ENCODE measurements at regions not wholly inside any gene's neighbourhood (a gene's known extent, or its start where the extent isn't known, plus 50 kb on each side); places are given as distances from the start of the nearest gene placed in this dataset.
"Not testable (repeated sequence)": the region's sequence is repeated elsewhere in the genome, so short reads cannot be mapped to it uniquely, and the experiment has no call there.

DNA sequence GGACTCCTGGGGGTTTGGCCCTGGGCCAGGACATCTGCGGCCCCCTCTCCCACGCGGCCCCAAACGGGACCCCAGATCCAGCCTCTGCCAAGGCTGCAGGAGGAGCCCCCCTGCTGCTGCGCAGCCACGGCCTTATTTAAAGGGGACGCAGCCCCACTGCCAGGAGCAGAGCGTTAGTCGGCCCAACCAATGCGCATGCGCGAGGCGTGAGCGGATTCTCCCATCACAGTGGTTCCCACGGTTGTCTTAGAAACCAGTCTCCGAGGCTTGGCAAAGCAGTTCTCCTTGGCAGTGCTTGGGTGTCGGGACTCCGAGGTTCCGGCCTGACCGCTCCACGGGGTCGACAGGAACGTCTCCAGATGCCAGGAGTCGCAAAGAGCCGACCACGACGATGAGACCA lies 288.3 kb upstream of the ZNF337 start:
- no peak for TF ChIP-seq CTCF (IDR thresholded peaks at IDR 0.05; ENCODE audit: unreplicated experiment in 3 of 3)

GRCh38 chr20:25982701-25983100 lies 286.0 kb upstream of the ZNF337 start:
- not testable (repeated sequence) for H3K4me3 Mint-ChIP-seq; H3K9me3 Mint-ChIP-seq; H3K36me3 Mint-ChIP-seq (ENCODE audit: low read depth); H3K27me3 Mint-ChIP-seq (ENCODE audit: low read depth); H3K4me1 Mint-ChIP-seq; H3K27ac Mint-ChIP-seq

More for the DNA sequence above, 288.3 kb upstream of the ZNF337 start:
- no peak overlapping the region for H3K4me3 Mint-ChIP-seq
- H3K36me3 Mint-ChIP-seq (ENCODE audit: low read depth), result no peaks in the 10 kb centered on the region
- H3K4me1 Mint-ChIP-seq, result no peaks in the 10 kb centered on the region
- peaks cover 2% of the 10 kb centered on the region for H3K9me3 Mint-ChIP-seq
- H3K27me3 Mint-ChIP-seq (ENCODE audit: low read depth), result no peaks in the 10 kb centered on the region
- H3K27ac Mint-ChIP-seq, result no peak overlapping the region

GRCh38 chr20:25978450-25979190 lies 282.0 kb upstream of the ZNF337 start:
- not testable (repeated sequence) for H3K27ac Mint-ChIP-seq; H3K27me3 Mint-ChIP-seq (ENCODE audit: low read depth); H3K36me3 Mint-ChIP-seq (ENCODE audit: low read depth); H3K4me3 Mint-ChIP-seq; H3K4me1 Mint-ChIP-seq; H3K9me3 Mint-ChIP-seq

DNA sequence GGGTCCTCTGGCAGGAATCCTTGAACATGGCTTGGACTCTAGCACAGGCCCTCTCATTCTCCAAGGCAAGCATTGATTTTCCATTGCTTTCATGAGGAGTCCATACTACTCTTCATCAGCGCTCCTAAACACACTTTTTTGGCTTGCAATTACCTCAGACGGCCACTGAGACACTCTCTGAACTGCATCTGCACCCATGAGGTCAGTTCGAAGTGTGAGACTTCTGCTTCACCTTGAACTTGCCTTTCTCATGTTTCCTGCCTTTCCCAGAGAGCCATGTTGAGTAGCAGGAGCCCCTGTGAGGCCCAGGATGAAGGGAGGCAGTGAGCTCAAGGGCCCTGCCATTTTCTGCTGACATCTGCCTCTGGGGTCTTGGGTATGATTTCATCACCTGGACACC lies 279.2 kb upstream of the ZNF337 start:
- not testable (repeated sequence) for H3K9me3 Mint-ChIP-seq; H3K4me1 Mint-ChIP-seq; H3K36me3 Mint-ChIP-seq (ENCODE audit: low read depth); H3K27ac Mint-ChIP-seq; H3K27me3 Mint-ChIP-seq (ENCODE audit: low read depth); H3K4me3 Mint-ChIP-seq

DNA sequence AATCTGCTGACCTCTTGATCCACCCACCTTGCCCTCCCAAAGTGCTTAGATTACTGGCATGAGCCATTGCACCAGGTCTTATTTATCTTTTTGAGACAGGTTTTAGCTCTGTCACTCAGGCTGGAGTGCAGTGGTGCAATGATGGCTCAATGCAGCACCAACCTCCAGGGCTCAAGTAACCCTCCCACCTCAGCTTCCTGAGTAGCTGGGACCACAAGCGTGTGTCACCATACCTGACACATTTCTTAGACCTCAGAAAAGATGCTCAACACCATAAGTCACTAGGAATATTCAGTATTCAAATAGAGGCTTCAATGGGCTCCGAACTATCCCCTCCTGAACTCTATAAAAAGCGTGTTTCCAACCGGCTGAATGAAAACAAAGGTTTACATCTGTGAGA lies 268.6 kb upstream of the ZNF337 start:
- not testable (repeated sequence) for H3K27ac Mint-ChIP-seq; H3K4me1 Mint-ChIP-seq; H3K36me3 Mint-ChIP-seq (ENCODE audit: low read depth); H3K9me3 Mint-ChIP-seq; H3K4me3 Mint-ChIP-seq; H3K27me3 Mint-ChIP-seq (ENCODE audit: low read depth)

DNA sequence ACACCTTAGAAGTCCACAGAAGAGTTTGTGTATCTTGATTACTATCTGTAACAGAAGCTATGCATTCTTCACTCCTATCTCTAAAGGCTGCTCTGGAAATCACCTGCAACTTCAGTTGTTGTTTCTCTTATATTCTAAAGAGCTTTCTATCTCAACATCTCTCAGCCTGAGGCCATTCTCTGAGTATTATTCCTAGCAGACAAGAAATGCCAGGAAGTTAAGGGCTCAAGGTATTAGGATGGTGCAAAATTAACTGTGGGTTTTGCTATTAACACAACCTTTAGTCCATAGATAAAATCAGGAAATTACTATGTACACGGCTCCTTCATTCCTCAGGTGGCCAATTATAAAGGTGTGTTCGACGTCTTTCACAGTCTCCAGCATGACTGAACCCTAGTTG lies 257.2 kb upstream of the ZNF337 start:
- H3K27ac Mint-ChIP-seq; H3K4me1 Mint-ChIP-seq; H3K4me3 Mint-ChIP-seq; H3K36me3 Mint-ChIP-seq (ENCODE audit: low read depth); H3K9me3 Mint-ChIP-seq; H3K27me3 Mint-ChIP-seq (ENCODE audit: low read depth): not testable (repeated sequence)

GRCh38 chr20:25935230-25935629 lies 238.6 kb upstream of the ZNF337 start:
- not testable (repeated sequence) for H3K36me3 Mint-ChIP-seq (ENCODE audit: low read depth); H3K9me3 Mint-ChIP-seq; H3K4me3 Mint-ChIP-seq; H3K27me3 Mint-ChIP-seq (ENCODE audit: low read depth); H3K27ac Mint-ChIP-seq; H3K4me1 Mint-ChIP-seq

DNA sequence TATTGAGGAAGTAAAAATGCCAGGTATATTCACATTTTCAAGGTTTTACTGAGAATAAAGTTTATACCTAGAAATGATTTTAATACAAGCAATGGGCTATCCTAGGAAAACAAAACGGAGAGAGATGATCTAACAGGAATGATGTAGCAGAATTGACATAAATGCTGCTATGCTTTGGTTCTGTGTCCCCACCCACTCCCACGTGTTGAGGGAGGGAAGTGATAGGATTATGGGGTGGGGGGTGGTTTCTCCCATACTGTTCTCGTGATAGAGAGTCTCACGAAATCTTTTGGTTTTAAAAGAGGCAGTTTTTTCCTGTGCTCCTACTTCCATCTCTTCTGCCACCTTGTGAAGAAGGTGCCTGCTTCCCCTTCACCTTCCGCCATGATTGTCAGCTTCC lies 236.2 kb upstream of the ZNF337 start:
- H3K9me3 Mint-ChIP-seq; H3K27me3 Mint-ChIP-seq (ENCODE audit: low read depth); H3K4me1 Mint-ChIP-seq; H3K36me3 Mint-ChIP-seq (ENCODE audit: low read depth); H3K27ac Mint-ChIP-seq; H3K4me3 Mint-ChIP-seq: not testable (repeated sequence)

- H3K4me1 Mint-ChIP-seq; H3K27me3 Mint-ChIP-seq (ENCODE audit: low read depth); H3K4me3 Mint-ChIP-seq; H3K36me3 Mint-ChIP-seq (ENCODE audit: low read depth); H3K9me3 Mint-ChIP-seq: not testable (repeated sequence)
- H3K27ac Mint-ChIP-seq, result peak overlapping the region in 1 of 3 experiments; percentile 41
Observed at GRCh38 chr20:25932170-25932569, 235.5 kb upstream of the ZNF337 start.

GRCh38 chr20:25902321-25902720 lies 205.7 kb upstream of the ZNF337 start:
- H3K4me3 Mint-ChIP-seq; H3K9me3 Mint-ChIP-seq; H3K27ac Mint-ChIP-seq; H3K4me1 Mint-ChIP-seq; H3K27me3 Mint-ChIP-seq (ENCODE audit: low read depth); H3K36me3 Mint-ChIP-seq (ENCODE audit: low read depth): not testable (repeated sequence)

DNA sequence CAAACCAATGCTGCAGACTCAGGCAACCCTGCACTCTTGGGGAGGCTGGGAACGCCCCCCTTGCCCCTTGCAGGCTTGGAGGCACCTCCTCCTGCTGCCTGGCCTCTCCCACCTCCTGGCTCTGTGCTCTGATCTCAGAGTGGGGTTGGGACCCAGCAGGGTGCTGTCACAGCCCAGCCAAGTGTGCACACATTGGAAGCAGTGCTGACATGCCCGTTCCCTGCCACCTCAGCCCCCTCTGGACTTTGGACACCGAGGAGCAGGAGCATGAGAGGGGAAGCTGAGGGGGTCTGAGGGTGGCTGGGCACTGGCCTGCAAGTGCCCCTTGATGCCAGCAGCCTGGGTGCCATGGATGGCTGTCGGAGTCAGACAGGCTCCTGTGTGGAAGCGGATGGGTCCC lies 202.0 kb upstream of the ZNF337 start:
- H3K36me3 Mint-ChIP-seq (ENCODE audit: low read depth); H3K4me3 Mint-ChIP-seq; H3K9me3 Mint-ChIP-seq; H3K27ac Mint-ChIP-seq; H3K4me1 Mint-ChIP-seq; H3K27me3 Mint-ChIP-seq (ENCODE audit: low read depth): not testable (repeated sequence)

GRCh38 chr20:25879096-25879495 lies 182.4 kb upstream of the ZNF337 start:
- H3K4me3 Mint-ChIP-seq; H3K4me1 Mint-ChIP-seq; H3K36me3 Mint-ChIP-seq (ENCODE audit: low read depth); H3K9me3 Mint-ChIP-seq; H3K27ac Mint-ChIP-seq: not testable (repeated sequence)
- H3K27me3 Mint-ChIP-seq (ENCODE audit: low read depth), result peaks cover 12% of the 10 kb centered on the region

- Mint-ChIP-seq H3K27me3 (ENCODE audit: low read depth) (peaks cover 75% of the 10 kb centered on the region), H3K4me3 (peak overlapping the region in 2 of 3 experiments; percentile 43 to 59)
- not testable (repeated sequence) for H3K9me3 Mint-ChIP-seq; H3K4me1 Mint-ChIP-seq; H3K36me3 Mint-ChIP-seq (ENCODE audit: low read depth); H3K27ac Mint-ChIP-seq
Observed at GRCh38 chr20:25868650-25868979, 172.0 kb upstream of the ZNF337 start.

Data from nephron (organoid).